ENCODE measurements at regions not wholly inside any gene's neighbourhood (a gene's known extent, or its start where the extent isn't known, plus 50 kb on each side); places are given as distances from the start of the nearest gene placed in this dataset.

GRCh38 chr14:44374906-44375305, 132.2 kb downstream of the FSCB start:
- H3K4me1 Mint-ChIP-seq = no peaks in the 10 kb centered on the region
- no peak overlapping the region for H3K4me3 Mint-ChIP-seq
- ATAC-seq (ENCODE audit: low read depth) = no peak
- no peaks in the 10 kb centered on the region for H3K36me3 Mint-ChIP-seq
- peaks cover 12% of the 10 kb centered on the region for H3K9me3 Mint-ChIP-seq
- no peak for DNase-seq (ENCODE audit: low spot score in 2 of 2)
- no peaks in the 10 kb centered on the region for H3K27me3 Mint-ChIP-seq
- no peak overlapping the region for H3K27ac Mint-ChIP-seq

GRCh38 chr14:44372807-44373489, 134.1 kb downstream of the FSCB start:
- Mint-ChIP-seq H3K27me3 (no peaks in the 10 kb centered on the region), H3K9me3 (peaks cover 12% of the 10 kb centered on the region), H3K36me3 (no peaks in the 10 kb centered on the region), H3K4me3 (no peak overlapping the region), H3K4me1 (no peaks in the 10 kb centered on the region), H3K27ac (no peak overlapping the region)
- ATAC-seq (ENCODE audit: low read depth) (no peak), DNase-seq (ENCODE audit: low spot score in 2 of 2) (no peak)

- H3K27me3 Mint-ChIP-seq = no peaks in the 10 kb centered on the region
- H3K27ac Mint-ChIP-seq = no peak overlapping the region
- DNase-seq (ENCODE audit: low spot score in 2 of 2) (no peak), ATAC-seq (ENCODE audit: low read depth) (no peak)
- no peaks in the 10 kb centered on the region for H3K4me1 Mint-ChIP-seq
- peaks cover 7% of the 10 kb centered on the region for H3K9me3 Mint-ChIP-seq
- H3K36me3 Mint-ChIP-seq = no peaks in the 10 kb centered on the region
- H3K4me3 Mint-ChIP-seq = no peak overlapping the region
These were observed 134.9 kb downstream of the FSCB start for GRCh38 chr14:44372231-44372630.

GRCh38 chr14:44370727-44371126, 136.4 kb downstream of the FSCB start:
- H3K36me3 Mint-ChIP-seq = no peaks in the 10 kb centered on the region

GRCh38 chr14:44369401-44370123, 137.5 kb downstream of the FSCB start:
- H3K27ac Mint-ChIP-seq = no peak overlapping the region
- no peaks in the 10 kb centered on the region for H3K36me3 Mint-ChIP-seq
- H3K4me3 Mint-ChIP-seq = no peak overlapping the region
- no peak for DNase-seq (ENCODE audit: low spot score in 2 of 2)
- ATAC-seq (ENCODE audit: low read depth) = no peak
- no peaks in the 10 kb centered on the region for H3K27me3 Mint-ChIP-seq
- no peaks in the 10 kb centered on the region for H3K4me1 Mint-ChIP-seq
- H3K9me3 Mint-ChIP-seq = peaks cover 9% of the 10 kb centered on the region

More at GRCh38 chr14:44370727-44371126, 136.4 kb downstream of the FSCB start:
- peaks cover 7% of the 10 kb centered on the region for H3K9me3 Mint-ChIP-seq
- no peaks in the 10 kb centered on the region for H3K27me3 Mint-ChIP-seq
- H3K4me1 Mint-ChIP-seq = no peaks in the 10 kb centered on the region
- ATAC-seq (ENCODE audit: low read depth) = no peak
- H3K4me3 Mint-ChIP-seq = no peak overlapping the region
- H3K27ac Mint-ChIP-seq = no peak overlapping the region
- DNase-seq (ENCODE audit: low spot score in 2 of 2) = no peak

- H3K9me3 Mint-ChIP-seq = peaks cover 8% of the 10 kb centered on the region
- ATAC-seq (ENCODE audit: low read depth) (no peak), DNase-seq (ENCODE audit: low spot score in 2 of 2) (no peak)
- H3K27me3 Mint-ChIP-seq = no peaks in the 10 kb centered on the region
- no peaks in the 10 kb centered on the region for H3K36me3 Mint-ChIP-seq
- no peak overlapping the region for H3K4me3 Mint-ChIP-seq
- no peak overlapping the region for H3K27ac Mint-ChIP-seq
- H3K4me1 Mint-ChIP-seq = no peaks in the 10 kb centered on the region
These were observed 146.0 kb downstream of the FSCB start for GRCh38 chr14:44361083-44361482.

GRCh38 chr14:44353805-44354204, 153.3 kb downstream of the FSCB start:
- Mint-ChIP-seq H3K27me3 (no peaks in the 10 kb centered on the region), H3K36me3 (no peaks in the 10 kb centered on the region), H3K4me3 (no peak overlapping the region), H3K27ac (no peak overlapping the region), H3K9me3 (peaks cover 11% of the 10 kb centered on the region), H3K4me1 (no peaks in the 10 kb centered on the region)
- no peak for DNase-seq (ENCODE audit: low spot score in 2 of 2)
- no peak for ATAC-seq (ENCODE audit: low read depth)

GRCh38 chr14:44352201-44352600, 154.9 kb downstream of the FSCB start:
- peaks cover 12% of the 10 kb centered on the region for H3K9me3 Mint-ChIP-seq
- no peaks in the 10 kb centered on the region for H3K36me3 Mint-ChIP-seq
- DNase-seq (ENCODE audit: low spot score in 2 of 2) = no peak
- H3K4me1 Mint-ChIP-seq = no peaks in the 10 kb centered on the region
- ATAC-seq (ENCODE audit: low read depth) = no peak
- H3K27me3 Mint-ChIP-seq = no peaks in the 10 kb centered on the region
- H3K4me3 Mint-ChIP-seq = no peak overlapping the region
- H3K27ac Mint-ChIP-seq = no peak overlapping the region

- Mint-ChIP-seq H3K36me3 (no peaks in the 10 kb centered on the region), H3K27me3 (no peaks in the 10 kb centered on the region), H3K4me3 (no peak overlapping the region), H3K9me3 (peaks cover 7% of the 10 kb centered on the region), H3K27ac (no peak overlapping the region), H3K4me1 (no peaks in the 10 kb centered on the region)
- no peak for DNase-seq (ENCODE audit: low spot score in 2 of 2)
- ATAC-seq (ENCODE audit: low read depth) = no peak
These were observed 159.8 kb downstream of the FSCB start for GRCh38 chr14:44347316-44347715.

- H3K27me3 Mint-ChIP-seq = no peaks in the 10 kb centered on the region
- ATAC-seq (ENCODE audit: low read depth) (no peak), DNase-seq (ENCODE audit: low spot score in 2 of 2) (no peak)
- peaks cover 2% of the 10 kb centered on the region for H3K9me3 Mint-ChIP-seq
- no peaks in the 10 kb centered on the region for H3K36me3 Mint-ChIP-seq
- H3K4me1 Mint-ChIP-seq = no peaks in the 10 kb centered on the region
- H3K4me3 Mint-ChIP-seq = no peak overlapping the region
- no peak overlapping the region for H3K27ac Mint-ChIP-seq
These were observed 166.0 kb downstream of the FSCB start for GRCh38 chr14:44341116-44341515.

- DNase-seq (ENCODE audit: low spot score in 2 of 2) (no peak), ATAC-seq (ENCODE audit: low read depth) (no peak)
- Mint-ChIP-seq H3K27ac (no peak overlapping the region), H3K9me3 (peaks cover 2% of the 10 kb centered on the region), H3K4me1 (no peaks in the 10 kb centered on the region), H3K4me3 (no peak overlapping the region), H3K36me3 (no peaks in the 10 kb centered on the region), H3K27me3 (no peaks in the 10 kb centered on the region)
These were observed 167.2 kb downstream of the FSCB start for GRCh38 chr14:44339862-44340261.

- H3K4me1 Mint-ChIP-seq = no peaks in the 10 kb centered on the region
- H3K4me3 Mint-ChIP-seq = no peak overlapping the region
- no peaks in the 10 kb centered on the region for H3K27me3 Mint-ChIP-seq
- ATAC-seq (ENCODE audit: low read depth) (no peak), DNase-seq (ENCODE audit: low spot score in 2 of 2) (no peak)
- H3K27ac Mint-ChIP-seq = no peak overlapping the region
- peaks cover 2% of the 10 kb centered on the region for H3K9me3 Mint-ChIP-seq
- no peaks in the 10 kb centered on the region for H3K36me3 Mint-ChIP-seq
These were observed 167.9 kb downstream of the FSCB start for GRCh38 chr14:44339231-44339630.

- no peaks in the 10 kb centered on the region for H3K36me3 Mint-ChIP-seq
- H3K27me3 Mint-ChIP-seq = no peaks in the 10 kb centered on the region
- peaks cover 7% of the 10 kb centered on the region for H3K9me3 Mint-ChIP-seq
- ATAC-seq (ENCODE audit: low read depth) (no peak), DNase-seq (ENCODE audit: low spot score in 2 of 2) (no peak)
- no peaks in the 10 kb centered on the region for H3K4me1 Mint-ChIP-seq
- H3K4me3 Mint-ChIP-seq = no peak overlapping the region
- no peak overlapping the region for H3K27ac Mint-ChIP-seq
These were observed 189.7 kb downstream of the FSCB start for GRCh38 chr14:44317441-44317746.

GRCh38 chr14:44316647-44317440, 190.2 kb downstream of the FSCB start:
- Mint-ChIP-seq H3K27me3 (no peaks in the 10 kb centered on the region), H3K9me3 (peaks cover 8% of the 10 kb centered on the region), H3K4me3 (no peak overlapping the region), H3K4me1 (no peaks in the 10 kb centered on the region), H3K36me3 (no peaks in the 10 kb centered on the region), H3K27ac (no peak overlapping the region)
- ATAC-seq (ENCODE audit: low read depth) = no peak
- no peak for DNase-seq (ENCODE audit: low spot score in 2 of 2)

Data from memory B cell (primary cell).